ENCODE measurements at regions not wholly inside any gene's neighbourhood (a gene's known extent, or its start where the extent isn't known, plus 50 kb on each side); places are given as distances from the start of the nearest gene placed in this dataset.

DNA sequence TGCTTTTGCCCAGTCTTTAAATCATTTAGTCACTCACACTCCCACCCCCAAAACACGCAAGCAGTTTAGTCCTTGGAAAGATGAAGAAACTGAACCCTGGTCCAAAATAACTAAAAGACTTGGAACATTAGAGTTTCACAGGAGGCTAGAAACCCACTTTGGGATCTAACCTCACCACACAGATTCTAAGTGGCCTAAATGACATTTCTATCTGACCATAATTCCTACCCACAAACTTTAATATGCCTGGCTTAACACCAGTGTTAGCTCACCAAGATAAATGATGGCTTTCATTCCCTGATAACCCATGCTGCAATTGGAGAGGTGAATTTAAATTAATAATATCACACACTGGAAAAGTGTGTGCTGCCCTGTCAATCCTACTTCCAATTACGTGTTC lies 295.3 kb upstream of the UBE2E2 start:
- H2BK12ac ChIP-seq (ENCODE audit: insufficient read length, low read depth, low read length) = no peak overlapping the region
- no CpG with 5 or more reads among the region's 2 CpGs for WGBS (ENCODE audit: extremely low coverage, insufficient read length, low lambda C conversion rate)
- no peak overlapping the region for H2BK15ac ChIP-seq (ENCODE audit: low read depth, low read length)
- no peak overlapping the region for H3K14ac ChIP-seq (ENCODE audit: insufficient read depth, low read length)
- H2AFZ ChIP-seq (ENCODE audit: low read length) = no peak overlapping the region
- no peaks in the 10 kb centered on the region for H3K27me3 ChIP-seq (ENCODE audit: insufficient read depth, low read length)
- no peak overlapping the region for H3K27ac Mint-ChIP-seq
- H4K91ac ChIP-seq (ENCODE audit: insufficient read length, low read depth, low read length) = no peak overlapping the region
- no peaks in the 10 kb centered on the region for H3K27me3 Mint-ChIP-seq (ENCODE audit: low read depth)
- no peaks in the 10 kb centered on the region for H3K79me2 ChIP-seq (ENCODE audit: insufficient read depth, low read length)
- H3K9me3 Mint-ChIP-seq = no peaks in the 10 kb centered on the region; a peak in 1 of 5 replicates
- H2BK20ac ChIP-seq (ENCODE audit: low read depth, low read length, poor library complexity, severe bottlenecking) = no peak overlapping the region
- DNase-seq = no peak
- no peaks in the 10 kb centered on the region for H3K4me1 Mint-ChIP-seq
- no peak overlapping the region for H3K4ac ChIP-seq (ENCODE audit: low read depth, low read length)
- H3K4me1 ChIP-seq (ENCODE audit: insufficient read depth, low read length) = no peaks in the 10 kb centered on the region
- TF ChIP-seq, protein P1, sequence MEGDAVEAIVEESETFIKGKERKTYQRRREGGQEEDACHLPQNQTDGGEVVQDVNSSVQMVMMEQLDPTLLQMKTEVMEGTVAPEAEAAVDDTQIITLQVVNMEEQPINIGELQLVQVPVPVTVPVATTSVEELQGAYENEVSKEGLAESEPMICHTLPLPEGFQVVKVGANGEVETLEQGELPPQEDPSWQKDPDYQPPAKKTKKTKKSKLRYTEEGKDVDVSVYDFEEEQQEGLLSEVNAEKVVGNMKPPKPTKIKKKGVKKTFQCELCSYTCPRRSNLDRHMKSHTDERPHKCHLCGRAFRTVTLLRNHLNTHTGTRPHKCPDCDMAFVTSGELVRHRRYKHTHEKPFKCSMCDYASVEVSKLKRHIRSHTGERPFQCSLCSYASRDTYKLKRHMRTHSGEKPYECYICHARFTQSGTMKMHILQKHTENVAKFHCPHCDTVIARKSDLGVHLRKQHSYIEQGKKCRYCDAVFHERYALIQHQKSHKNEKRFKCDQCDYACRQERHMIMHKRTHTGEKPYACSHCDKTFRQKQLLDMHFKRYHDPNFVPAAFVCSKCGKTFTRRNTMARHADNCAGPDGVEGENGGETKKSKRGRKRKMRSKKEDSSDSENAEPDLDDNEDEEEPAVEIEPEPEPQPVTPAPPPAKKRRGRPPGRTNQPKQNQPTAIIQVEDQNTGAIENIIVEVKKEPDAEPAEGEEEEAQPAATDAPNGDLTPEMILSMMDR (conservative IDR thresholded peaks at IDR 0.05) = no peak
- no peak overlapping the region for H4K8ac ChIP-seq (replicated peaks; ENCODE audit: insufficient read length, low read depth, low read length)
- H3K23ac ChIP-seq (ENCODE audit: insufficient read length, low read depth, low read length) = no peak overlapping the region
- no peak overlapping the region for H2BK5ac ChIP-seq (ENCODE audit: insufficient read length, low read length)
- H4K20me1 ChIP-seq (ENCODE audit: control insufficient read depth, insufficient read depth, insufficient read length) = no peaks in the 10 kb centered on the region
- no peak overlapping the region for H2BK120ac ChIP-seq (ENCODE audit: low read depth, low read length, poor library complexity, severe bottlenecking)
- H2AK5ac ChIP-seq (ENCODE audit: insufficient read length, low read length) = no peak overlapping the region
- H3K9me3 ChIP-seq (ENCODE audit: control insufficient read depth, low read depth, low read length) = no peaks in the 10 kb centered on the region
- no peaks in the 10 kb centered on the region for H3K79me1 ChIP-seq (ENCODE audit: insufficient read depth, low read depth, low read length, poor library complexity, severe bottlenecking)
- H3K27ac ChIP-seq (ENCODE audit: insufficient read length, low read depth, low read length) = no peak overlapping the region
- no peak overlapping the region for H3K4me3 Mint-ChIP-seq
- no peaks in the 10 kb centered on the region for H3K23me2 ChIP-seq (ENCODE audit: insufficient read length, low read depth, low read length, poor library complexity, severe bottlenecking)
- H3K18ac ChIP-seq (ENCODE audit: insufficient read length, low read depth, low read length) = no peak overlapping the region
- no peak overlapping the region for H4K5ac ChIP-seq (ENCODE audit: insufficient read length, low read depth, low read length)
- no peak overlapping the region for H3K9ac ChIP-seq (ENCODE audit: extremely low read depth, insufficient read length, low read length)
- H3K56ac ChIP-seq (ENCODE audit: insufficient read length, low read depth, low read length) = no peak overlapping the region
- H3T11ph ChIP-seq (ENCODE audit: low read length) = no peak overlapping the region
- H3K36me3 Mint-ChIP-seq (ENCODE audit: insufficient read depth in 1 of 3, low read depth in 3 of 3) = peaks cover 0 to under 1% (median 0%) of the 10 kb centered on the region in 3 experiments; a peak in 1 of 7 replicates
- no peak overlapping the region for H3K4me2 ChIP-seq (ENCODE audit: insufficient read depth, insufficient read length, low read length)
